GM18517 (cell line): ENCODE measurements at regions not wholly inside any gene's neighbourhood (a gene's known extent, or its start where the extent isn't known, plus 50 kb on each side); places are given as distances from the start of the nearest gene placed in this dataset.
"Not testable (repeated sequence)": the region's sequence is repeated elsewhere in the genome, so short reads cannot be mapped to it uniquely, and the experiment has no call there.

Experiments
- ATAC-seq: cut with Tn5 transposase; IDR thresholded peaks from one replicate; pipeline ENCODE4 v1.9.1; 2021; ENCODE audit warnings: mild to moderate bottlenecking, moderate library complexity; ENCODE audit not compliant: unreplicated experiment

- no peak for ATAC-seq
These were observed 127.0 kb upstream of the CHST9 start for GRCh38 chr18:27312153-27312552.

- ATAC-seq, result no peak
These were observed 126.0 kb upstream of the CHST9 start for GRCh38 chr18:27311114-27311513.

GRCh38 chr18:27301615-27302378 is 116.7 kb upstream of the CHST9 start:
- no peak for ATAC-seq

- ATAC-seq, result no peak
These were observed 113.2 kb upstream of the CHST9 start for GRCh38 chr18:27298214-27298804.

GRCh38 chr18:27285973-27286562 is 101.0 kb upstream of the CHST9 start:
- not testable (repeated sequence) for ATAC-seq

- ATAC-seq, result no peak
These were observed 93.0 kb upstream of the CHST9 start for GRCh38 chr18:27278131-27278530.

- no peak for ATAC-seq
These were observed 92.4 kb upstream of the CHST9 start for GRCh38 chr18:27277554-27277953.

GRCh38 chr18:27276886-27277285 is 91.8 kb upstream of the CHST9 start:
- ATAC-seq, result no peak

- no peak for ATAC-seq
These were observed 91.4 kb upstream of the CHST9 start for GRCh38 chr18:27276479-27276878.

- ATAC-seq, result no peak
These were observed 89.8 kb upstream of the CHST9 start for GRCh38 chr18:27274901-27275300.

GRCh38 chr18:27270508-27270907 is 85.4 kb upstream of the CHST9 start:
- no peak for ATAC-seq

GRCh38 chr18:27263369-27263768 is 78.3 kb upstream of the CHST9 start:
- no peak for ATAC-seq

GRCh38 chr18:27261769-27262549 is 76.9 kb upstream of the CHST9 start:
- no peak for ATAC-seq

GRCh38 chr18:27253571-27253970 is 68.5 kb upstream of the CHST9 start:
- ATAC-seq, result no peak

GRCh38 chr18:27250471-27250870 is 65.4 kb upstream of the CHST9 start:
- no peak for ATAC-seq

GRCh38 chr18:27249933-27250332 is 64.8 kb upstream of the CHST9 start:
- no peak for ATAC-seq

- no peak for ATAC-seq
These were observed 59.2 kb upstream of the CHST9 start for GRCh38 chr18:27244259-27244658.

GRCh38 chr18:27242392-27243047 is 57.4 kb upstream of the CHST9 start:
- no peak for ATAC-seq

GRCh38 chr18:27240383-27240782 is 55.3 kb upstream of the CHST9 start:
- ATAC-seq, result no peak

GRCh38 chr18:27239669-27240068 is 54.6 kb upstream of the CHST9 start:
- ATAC-seq, result no peak
